Keratinocyte (primary cell): ENCODE measurements at regions not wholly inside any gene's neighbourhood (a gene's known extent, or its start where the extent isn't known, plus 50 kb on each side); places are given as distances from the start of the nearest gene placed in this dataset.

ENCODE experiments used
- DNase-seq: peaks from one replicate; pipeline ENCODE4 v3.0.0-alpha.2; 2011; ENCODE audit warnings: low read depth, missing footprints, low spot score
- FAIRE-seq: peaks from 2 replicates; lab custom pipeline; 2011; peaks lifted over from hg19 to GRCh38; lab: Jason Lieb, UNC
- H2AFZ ChIP-seq: 2 replicates; pipeline ENCODE4 v1.6.0; 2012; ENCODE audit warnings: low read length, control low read depth, inconsistent platforms; ENCODE audit not compliant: control insufficient read depth
- H3K27ac ChIP-seq: 2 replicates; pipeline ENCODE4 v1.5.1; 2011; ENCODE audit warnings: low read length; ENCODE audit not compliant: control insufficient read depth, insufficient read depth
- H3K27me3 ChIP-seq: 3 replicates; pipeline ENCODE4 v1.6.0; 2011; ENCODE audit warnings: low read length; ENCODE audit not compliant: control insufficient read depth, insufficient read depth; ENCODE audit errors: extremely low read depth
- H3K36me3 ChIP-seq, 2 experiments: 2 replicates in 1 of 2; 3 replicates in 1 of 2; pipeline ENCODE4 v1.5.1; 2011; ENCODE audit warnings: low read length in 2 of 2, mild to moderate bottlenecking in 1 of 2; ENCODE audit not compliant: control insufficient read depth in 2 of 2, insufficient read depth in 2 of 2; ENCODE audit errors: extremely low read depth in 1 of 2
- H3K4me1 ChIP-seq: 3 replicates; pipeline ENCODE4 v1.5.1; 2011; ENCODE audit warnings: low read length; ENCODE audit not compliant: control insufficient read depth, insufficient read depth; ENCODE audit errors: extremely low read depth
- H3K4me2 ChIP-seq: 3 replicates; pipeline ENCODE4 v1.6.0; 2011; ENCODE audit warnings: low read depth, low read length; ENCODE audit not compliant: control insufficient read depth, insufficient read depth; ENCODE audit errors: extremely low read depth
- H3K4me3 ChIP-seq, 3 experiments: fragments of 200-600 bp in 1 of 3; sonication (generic) in 1 of 3; 2 replicates in 2 of 3; 3 replicates in 1 of 3; pipeline ENCODE4 v1.5.1; 2011 to 2016; ENCODE audit warnings: low read length in 3 of 3, mild to moderate bottlenecking in 3 of 3, control low read depth in 2 of 3, inconsistent platforms in 1 of 3, low read depth in 1 of 3, mixed read lengths in 1 of 3, mixed run types in 1 of 3, moderate library complexity in 1 of 3; ENCODE audit not compliant: control insufficient read depth in 2 of 3, insufficient read depth in 2 of 3; ENCODE audit errors: extremely low read depth in 1 of 3
- H3K79me2 ChIP-seq: 2 replicates; pipeline ENCODE4 v1.6.0; 2012; ENCODE audit warnings: low read length; ENCODE audit not compliant: control insufficient read depth, insufficient read depth
- H3K9ac ChIP-seq: 3 replicates; pipeline ENCODE4 v1.6.0; 2011; ENCODE audit warnings: low read length; ENCODE audit not compliant: control insufficient read depth, insufficient read depth; ENCODE audit errors: extremely low read depth
- H3K9me1 ChIP-seq: 3 replicates; pipeline ENCODE4 v1.6.0; 2011; ENCODE audit warnings: low read length; ENCODE audit not compliant: control insufficient read depth, insufficient read depth; ENCODE audit errors: extremely low read depth
- H3K9me3 ChIP-seq: 2 replicates; pipeline ENCODE4 v1.5.1; 2012; ENCODE audit warnings: low read depth, low read length; ENCODE audit not compliant: control insufficient read depth
- H4K20me1 ChIP-seq: 3 replicates; pipeline ENCODE4 v1.6.0; 2011; ENCODE audit warnings: low read length; ENCODE audit not compliant: control insufficient read depth, insufficient read depth; ENCODE audit errors: extremely low read depth
- CTCF ChIP-seq, 3 experiments: IDR thresholded peaks in 1 of 3; conservative IDR thresholded peaks in 1 of 3; optimal IDR thresholded peaks in 1 of 3; 2 replicates in 2 of 3; 3 replicates in 1 of 3; pipeline versions ENCODE3 to v1.5.1; 2011; ENCODE audit warnings: low read length in 3 of 3, mild to moderate bottlenecking in 3 of 3, moderate library complexity in 2 of 3, control low read depth in 1 of 3, inconsistent platforms in 1 of 3; ENCODE audit not compliant: insufficient read depth in 2 of 3; ENCODE audit errors: extremely low read depth in 1 of 3
- EZH2 ChIP-seq: IDR thresholded peaks from one replicate; pipeline ENCODE4 v1.6.1; 2012; ENCODE audit warnings: inconsistent platforms, mild to moderate bottlenecking, low read length, moderate library complexity
- dilution Hi-C: fragments of 300-500 bp; cut with MboI; formaldehyde crosslinking; loops from one replicate; pipeline ENCODE4 v1.7.0; 2020; ENCODE audit warnings: low sequenced_read_pairs; ENCODE audit not compliant: extremely low pct_ligation_motif_present

- FAIRE-seq = peak; percentile 81
- H3K27me3 ChIP-seq = no peaks in the 10 kb centered on the region
- no peaks in the 10 kb centered on the region for H3K79me2 ChIP-seq
- H2AFZ ChIP-seq = no peak overlapping the region
- H4K20me1 ChIP-seq = no peaks in the 10 kb centered on the region
- no peak for TF ChIP-seq CTCF (optimal IDR thresholded peaks at IDR 0.05 in 1 of 3, IDR thresholded peaks at IDR 0.05 in 1 of 3, conservative IDR thresholded peaks at IDR 0.05 in 1 of 3; ENCODE audit: extremely low read depth in 1 of 3, insufficient read depth in 2 of 3, low read length in 3 of 3)
- no peak for TF ChIP-seq EZH2
- DNase-seq = no peak
- no peak overlapping the region for H3K4me2 ChIP-seq
- no peaks in the 10 kb centered on the region for H3K9me3 ChIP-seq
- no peaks in the 10 kb centered on the region for H3K36me3 ChIP-seq
- H3K4me1 ChIP-seq = peaks cover 20% of the 10 kb centered on the region
- no peak overlapping the region for H3K27ac ChIP-seq
- H3K4me3 ChIP-seq = no peak overlapping the region
- dilution Hi-C loops = no loop called here
- no peak overlapping the region for H3K9ac ChIP-seq
- H3K9me1 ChIP-seq = no peaks in the 10 kb centered on the region
Measured at GRCh38 chr2:215540658-215541057, 104.8 kb upstream of the FN1 start.

- TF ChIP-seq EZH2 (no peak), CTCF (optimal IDR thresholded peaks at IDR 0.05 in 1 of 3, IDR thresholded peaks at IDR 0.05 in 1 of 3, conservative IDR thresholded peaks at IDR 0.05 in 1 of 3; ENCODE audit: extremely low read depth in 1 of 3, insufficient read depth in 2 of 3, low read length in 3 of 3) (no peak)
- H3K4me1 ChIP-seq = peaks cover 20% of the 10 kb centered on the region
- H3K27ac ChIP-seq = no peak overlapping the region
- no peaks in the 10 kb centered on the region for H3K36me3 ChIP-seq
- H3K9ac ChIP-seq = no peak overlapping the region
- H3K9me3 ChIP-seq = peaks cover 2% of the 10 kb centered on the region
- DNase-seq (no peak), FAIRE-seq (peak; percentile 77)
- no peaks in the 10 kb centered on the region for H4K20me1 ChIP-seq
- no peak overlapping the region for H3K4me3 ChIP-seq
- H3K4me2 ChIP-seq = no peak overlapping the region
- H3K27me3 ChIP-seq = no peaks in the 10 kb centered on the region
- no peaks in the 10 kb centered on the region for H3K9me1 ChIP-seq
- H3K79me2 ChIP-seq = no peaks in the 10 kb centered on the region
- H2AFZ ChIP-seq = no peak overlapping the region
- dilution Hi-C loops = no loop called here
Measured at GRCh38 chr2:215537611-215538010, 101.7 kb upstream of the FN1 start.
